ENCODE measurements at regions not wholly inside any gene's neighbourhood (a gene's known extent, or its start where the extent isn't known, plus 50 kb on each side); places are given as distances from the start of the nearest gene placed in this dataset.

- peaks cover 0 to 5% (median 0%) of the 10 kb centered on the region in 4 donors for H3K4me1 ChIP-seq
- H3K36me3 ChIP-seq = no peaks in the 10 kb centered on the region
- TF ChIP-seq POLR2A (IDR thresholded peaks at IDR 0.05) = no peak
- TF ChIP-seq CTCF (IDR thresholded peaks at IDR 0.05) = no peak
- no peaks in the 10 kb centered on the region for H3K9me3 ChIP-seq
- no peak overlapping the region for H3K4me3 ChIP-seq
- no peak overlapping the region for H3K27ac ChIP-seq
- H3K27me3 ChIP-seq = no peaks in the 10 kb centered on the region
- DNase-seq = no peak
These were observed 188.8 kb upstream of the ATP10B start for GRCh38 chr5:161040818-161041217.

GRCh38 chr5:161036296-161036695, 184.3 kb upstream of the ATP10B start:
- no peak for DNase-seq
- Histone ChIP-seq H3K9me3 (no peaks in the 10 kb centered on the region), H3K4me1 (no peaks in the 10 kb centered on the region), H3K27ac (no peak overlapping the region), H3K36me3 (no peaks in the 10 kb centered on the region), H3K4me3 (no peak overlapping the region), H3K27me3 (no peaks in the 10 kb centered on the region)
- no peak for TF ChIP-seq POLR2A (IDR thresholded peaks at IDR 0.05)
- no peak for TF ChIP-seq CTCF (IDR thresholded peaks at IDR 0.05)

- H3K4me1 ChIP-seq = no peaks in the 10 kb centered on the region
- no peak for DNase-seq
These were observed 182.4 kb upstream of the ATP10B start for GRCh38 chr5:161034451-161034850.

GRCh38 chr5:161030229-161030628, 178.2 kb upstream of the ATP10B start:
- no peak overlapping the region for H3K27ac ChIP-seq
- DNase-seq = no peak
- no peaks in the 10 kb centered on the region for H3K4me1 ChIP-seq
- no peaks in the 10 kb centered on the region for H3K9me3 ChIP-seq
- no peak overlapping the region for H3K4me3 ChIP-seq
- no peaks in the 10 kb centered on the region for H3K36me3 ChIP-seq
- H3K27me3 ChIP-seq = no peaks in the 10 kb centered on the region
- TF ChIP-seq CTCF (IDR thresholded peaks at IDR 0.05) (no peak), POLR2A (IDR thresholded peaks at IDR 0.05) (no peak)

More at GRCh38 chr5:161034451-161034850, 182.4 kb upstream of the ATP10B start:
- no peaks in the 10 kb centered on the region for H3K36me3 ChIP-seq
- no peaks in the 10 kb centered on the region for H3K9me3 ChIP-seq
- TF ChIP-seq POLR2A (IDR thresholded peaks at IDR 0.05) = no peak
- TF ChIP-seq CTCF (IDR thresholded peaks at IDR 0.05) = no peak
- no peak overlapping the region for H3K27ac ChIP-seq
- H3K4me3 ChIP-seq = no peak overlapping the region
- no peaks in the 10 kb centered on the region for H3K27me3 ChIP-seq

- Histone ChIP-seq H3K4me1 (no peaks in the 10 kb centered on the region), H3K36me3 (no peaks in the 10 kb centered on the region), H3K27ac (no peak overlapping the region), H3K27me3 (no peaks in the 10 kb centered on the region), H3K9me3 (no peaks in the 10 kb centered on the region), H3K4me3 (no peak overlapping the region)
- no peak for TF ChIP-seq CTCF (IDR thresholded peaks at IDR 0.05)
- TF ChIP-seq POLR2A (IDR thresholded peaks at IDR 0.05) = no peak
- no peak for DNase-seq
These were observed 175.8 kb upstream of the ATP10B start for GRCh38 chr5:161027763-161028162.

GRCh38 chr5:161023551-161023950, 171.5 kb upstream of the ATP10B start:
- no peaks in the 10 kb centered on the region for H3K4me1 ChIP-seq
- no peak overlapping the region for H3K4me3 ChIP-seq
- no peaks in the 10 kb centered on the region for H3K9me3 ChIP-seq
- H3K27me3 ChIP-seq = no peaks in the 10 kb centered on the region
- H3K36me3 ChIP-seq = no peaks in the 10 kb centered on the region
- no peak for DNase-seq
- no peak overlapping the region for H3K27ac ChIP-seq
- TF ChIP-seq POLR2A (IDR thresholded peaks at IDR 0.05) (no peak), CTCF (IDR thresholded peaks at IDR 0.05) (no peak)
